ENCODE measurements at regions not wholly inside any gene's neighbourhood (a gene's known extent, or its start where the extent isn't known, plus 50 kb on each side); places are given as distances from the start of the nearest gene placed in this dataset.
"Not testable (repeated sequence)": the region's sequence is repeated elsewhere in the genome, so short reads cannot be mapped to it uniquely, and the experiment has no call there.

GRCh38 chr2:52518678-52519077, 1248.9 kb upstream of the CHAC2 start:
- no peak for DNase-seq

GRCh38 chr2:52512760-52513159, 1254.8 kb upstream of the CHAC2 start:
- DNase-seq: no peak

- DNase-seq: no peak
Observed at GRCh38 chr2:52510432-52510831, 1257.2 kb upstream of the CHAC2 start.

- no peak for DNase-seq
Observed at GRCh38 chr2:52502476-52502860, 1265.1 kb upstream of the CHAC2 start.

- no peak for DNase-seq
Observed at GRCh38 chr2:52501715-52502475, 1265.7 kb upstream of the CHAC2 start.

GRCh38 chr2:52500561-52500960, 1267.0 kb upstream of the CHAC2 start:
- no peak for DNase-seq

- DNase-seq: no peak
Observed at GRCh38 chr2:52498077-52498750, 1269.4 kb upstream of the CHAC2 start.

- no peak for DNase-seq
Observed at GRCh38 chr2:52495816-52496215, 1271.8 kb upstream of the CHAC2 start.

GRCh38 chr2:52477166-52477565, 1290.4 kb upstream of the CHAC2 start:
- DNase-seq: no peak

GRCh38 chr2:52475590-52475989, 1292.0 kb upstream of the CHAC2 start:
- no peak for DNase-seq

GRCh38 chr2:52474091-52474490, 1293.5 kb upstream of the CHAC2 start:
- no peak for DNase-seq

GRCh38 chr2:52473526-52473925, 1294.1 kb upstream of the CHAC2 start:
- DNase-seq: no peak

GRCh38 chr2:52470457-52470856, 1297.1 kb upstream of the CHAC2 start:
- not testable (repeated sequence) for DNase-seq

- no peak for DNase-seq
Observed at GRCh38 chr2:52467189-52467588, 1300.4 kb upstream of the CHAC2 start.

- no peak for DNase-seq
Observed at GRCh38 chr2:52465287-52465686, 1302.3 kb upstream of the CHAC2 start.

- DNase-seq: no peak
Observed at GRCh38 chr2:52463457-52463856, 1304.1 kb upstream of the CHAC2 start.

- DNase-seq: no peak
Observed at GRCh38 chr2:52456561-52457377, 1310.8 kb upstream of the CHAC2 start.

GRCh38 chr2:52454962-52455361, 1312.6 kb upstream of the CHAC2 start:
- DNase-seq: no peak

GRCh38 chr2:52452201-52452600, 1315.4 kb upstream of the CHAC2 start:
- DNase-seq: no peak

- DNase-seq: no peak
Observed at GRCh38 chr2:52445686-52446085, 1321.9 kb upstream of the CHAC2 start.

- DNase-seq: no peak
Observed at GRCh38 chr2:52431352-52431760, 1336.2 kb upstream of the CHAC2 start.

- no peak for DNase-seq
Observed at GRCh38 chr2:52429740-52430139, 1337.9 kb upstream of the CHAC2 start.

- no peak for DNase-seq
Observed at GRCh38 chr2:52429171-52429570, 1338.4 kb upstream of the CHAC2 start.

GRCh38 chr2:52428224-52428623, 1339.4 kb upstream of the CHAC2 start:
- no peak for DNase-seq
